ENCODE measurements at regions not wholly inside any gene's neighbourhood (a gene's known extent, or its start where the extent isn't known, plus 50 kb on each side); places are given as distances from the start of the nearest gene placed in this dataset.

GRCh38 chr4:138702190-138702824 is 313.3 kb upstream of the NOCT start:
- TF ChIP-seq CTCF (optimal IDR thresholded peaks at IDR 0.05 in 1 of 3, IDR thresholded peaks at IDR 0.05 in 1 of 3, conservative IDR thresholded peaks at IDR 0.05 in 1 of 3; ENCODE audit: extremely low read depth in 1 of 3, insufficient read depth in 2 of 3, low read length in 3 of 3) (no peak), EZH2 (IDR thresholded peaks at IDR 0.05; ENCODE audit: low read length) (no peak)
